ENCODE measurements at regions not wholly inside any gene's neighbourhood (a gene's known extent, or its start where the extent isn't known, plus 50 kb on each side); places are given as distances from the start of the nearest gene placed in this dataset.

GRCh38 chr10:34907743-34908430 is 92.8 kb upstream of the PARD3 start:
- Histone ChIP-seq H3K36me3 (no peaks in the 10 kb centered on the region), H3K9me3 (no peaks in the 10 kb centered on the region), H3K27ac (no peak overlapping the region), H3K4me1 (peaks cover 0 to 26% (median 4%) of the 10 kb centered on the region in 4 donors), H3K4me3 (no peak overlapping the region), H3K27me3 (no peaks in the 10 kb centered on the region)
- TF ChIP-seq CTCF (IDR thresholded peaks at IDR 0.05), result no peak
- intact Hi-C loops (cut with DNase I; ENCODE audit: low total_unique reads), result no loop called here
- no peak for DNase-seq

GRCh38 chr10:34906067-34906965 is 91.2 kb upstream of the PARD3 start:
- Histone ChIP-seq H3K9me3 (no peaks in the 10 kb centered on the region), H3K27ac (peak overlapping the region; percentile 21 to 54), H3K4me3 (peak overlapping the region; percentile 27 to 30), H3K36me3 (no peaks in the 10 kb centered on the region), H3K27me3 (no peaks in the 10 kb centered on the region), H3K4me1 (peaks cover 0 to 26% (median 4%) of the 10 kb centered on the region in 4 donors)
- peak; percentile 40 to 76 for DNase-seq
- TF ChIP-seq CTCF (IDR thresholded peaks at IDR 0.05), result no peak
- intact Hi-C loops (cut with DNase I; ENCODE audit: low total_unique reads), result no loop called here

- peak overlapping the region in 1 of 2 donors; percentile 54 for H3K27ac ChIP-seq
- no peaks in the 10 kb centered on the region for H3K9me3 ChIP-seq
- DNase-seq, result no peak
- no peak for TF ChIP-seq CTCF (IDR thresholded peaks at IDR 0.05)
- H3K36me3 ChIP-seq, result no peaks in the 10 kb centered on the region
- H3K4me1 ChIP-seq, result peaks cover 0 to 26% (median 4%) of the 10 kb centered on the region in 4 donors
- intact Hi-C loops (cut with DNase I; ENCODE audit: low total_unique reads), result no loop called here
- H3K4me3 ChIP-seq, result no peak overlapping the region
- H3K27me3 ChIP-seq, result no peaks in the 10 kb centered on the region
Measured at GRCh38 chr10:34905200-34905927, 90.3 kb upstream of the PARD3 start.

- Histone ChIP-seq H3K4me3 (no peak overlapping the region), H3K27me3 (no peaks in the 10 kb centered on the region), H3K9me3 (no peaks in the 10 kb centered on the region), H3K27ac (no peak overlapping the region), H3K36me3 (no peaks in the 10 kb centered on the region), H3K4me1 (peaks cover 0 to 26% (median 4%) of the 10 kb centered on the region in 4 donors)
- no peak for DNase-seq
- intact Hi-C loops (cut with DNase I; ENCODE audit: low total_unique reads), result no loop called here
- no peak for TF ChIP-seq CTCF (IDR thresholded peaks at IDR 0.05)
Measured at GRCh38 chr10:34904191-34904590, 89.1 kb upstream of the PARD3 start.

GRCh38 chr10:34899161-34899560 is 84.1 kb upstream of the PARD3 start:
- Histone ChIP-seq H3K9me3 (no peaks in the 10 kb centered on the region), H3K36me3 (no peaks in the 10 kb centered on the region), H3K4me3 (no peak overlapping the region), H3K27ac (no peak overlapping the region), H3K4me1 (no peaks in the 10 kb centered on the region), H3K27me3 (no peaks in the 10 kb centered on the region)
- DNase-seq, result no peak
- TF ChIP-seq CTCF (IDR thresholded peaks at IDR 0.05), result no peak
- intact Hi-C loops (cut with DNase I; ENCODE audit: low total_unique reads), result no loop called here
